Stimulated activated naive CD4-positive, alpha-beta T cell (primary cell): ENCODE measurements at regions not wholly inside any gene's neighbourhood (a gene's known extent, or its start where the extent isn't known, plus 50 kb on each side); places are given as distances from the start of the nearest gene placed in this dataset.

Source experiments
- DNase-seq, 6 experiments: peaks; one replicate each; lab custom pipeline; 2025; lab: John Stamatoyannopoulos, UW

GRCh38 chr2:64221935-64222334, 77.7 kb upstream of the PELI1 start:
- no peak for DNase-seq

- DNase-seq = no peak
These were observed 78.1 kb upstream of the PELI1 start for GRCh38 chr2:64222351-64222750.

- DNase-seq = peak in 3 of 6 experiments; percentile 26 to 52 (median 37)
These were observed 78.8 kb upstream of the PELI1 start for GRCh38 chr2:64223055-64223454.

GRCh38 chr2:64225491-64225890, 81.3 kb upstream of the PELI1 start:
- DNase-seq = no peak

- DNase-seq = no peak
These were observed 82.4 kb upstream of the PELI1 start for GRCh38 chr2:64226611-64227010.

GRCh38 chr2:64227603-64228125, 83.4 kb upstream of the PELI1 start:
- no peak for DNase-seq

- peak; percentile 7 to 68 (median 38) for DNase-seq
These were observed 84.0 kb upstream of the PELI1 start for GRCh38 chr2:64228126-64228678.

- peak in 1 of 6 experiments; percentile 38 for DNase-seq
These were observed 84.7 kb upstream of the PELI1 start for GRCh38 chr2:64228918-64229317.

- DNase-seq = no peak
These were observed 86.3 kb upstream of the PELI1 start for GRCh38 chr2:64230540-64230939.

- no peak for DNase-seq
These were observed 88.0 kb upstream of the PELI1 start for GRCh38 chr2:64232266-64232665.

GRCh38 chr2:64233376-64233922, 89.2 kb upstream of the PELI1 start:
- no peak for DNase-seq

- DNase-seq = no peak
These were observed 89.9 kb upstream of the PELI1 start for GRCh38 chr2:64234150-64234549.

- DNase-seq = no peak
These were observed 90.6 kb upstream of the PELI1 start for GRCh38 chr2:64234785-64235184.

- DNase-seq = no peak
These were observed 93.0 kb upstream of the PELI1 start for GRCh38 chr2:64237266-64237665.

- no peak for DNase-seq
These were observed 94.6 kb upstream of the PELI1 start for GRCh38 chr2:64238799-64239198.

GRCh38 chr2:64243081-64244036, 99.1 kb upstream of the PELI1 start:
- no peak for DNase-seq

- DNase-seq = no peak
These were observed 99.8 kb upstream of the PELI1 start for GRCh38 chr2:64244037-64244416.

- no peak for DNase-seq
These were observed 101.4 kb upstream of the PELI1 start for GRCh38 chr2:64245631-64246030.

GRCh38 chr2:64246962-64247361, 102.7 kb upstream of the PELI1 start:
- no peak for DNase-seq

GRCh38 chr2:64249426-64249825, 105.2 kb upstream of the PELI1 start:
- DNase-seq = no peak

GRCh38 chr2:64250063-64250462, 105.8 kb upstream of the PELI1 start:
- no peak for DNase-seq

- DNase-seq = no peak
These were observed 106.7 kb upstream of the PELI1 start for GRCh38 chr2:64250751-64251423.
